A673 (cell line): ENCODE measurements at regions not wholly inside any gene's neighbourhood (a gene's known extent, or its start where the extent isn't known, plus 50 kb on each side); places are given as distances from the start of the nearest gene placed in this dataset.

Experiments
- BruUV-seq: library from RNA; stranded (reverse); fragments of 400-500 nt; replicated peaks from 2 replicates; lab custom pipeline; 2021; lab: Mats Ljungman, UMichigan
- CTCF ChIA-PET: fragments of 300-600 bp; sonication (Branson Sonifier 250); formaldehyde crosslinking; loops from one replicate; lab custom pipeline; 2022; ENCODE audit warnings: antibody characterized with exemption; lab: Charles Lee
- POLR2A ChIA-PET: fragments of 300-600 bp; sonication (Branson Sonifier 250); formaldehyde crosslinking; loops from one replicate; lab custom pipeline; 2022; ENCODE audit warnings: antibody characterized with exemption; ENCODE audit not compliant: low non-redundant PET; lab: Charles Lee
- DNase-seq: peaks from one replicate; pipeline ENCODE4 v3.0.0-alpha.2; 2015; ENCODE audit warnings: low spot score
- H3K27ac ChIP-seq: fragments of 200-600 bp; sonication (generic); 2 replicates; pipeline ENCODE4 v1.5.1; 2016; ENCODE audit warnings: mixed run types, low read depth, mild to moderate bottlenecking, mixed read lengths, antibody characterized with exemption, low read length; ENCODE audit not compliant: poor library complexity, severe bottlenecking
- H3K27me3 ChIP-seq: fragments of 200-600 bp; sonication (generic); replicated peaks from 2 replicates; pipeline ENCODE4 v1.6.1; 2017; ENCODE audit warnings: mixed run types, low read depth, mild to moderate bottlenecking, mixed read lengths, antibody characterized with exemption, low read length; ENCODE audit not compliant: insufficient read depth, poor library complexity
- H3K36me3 ChIP-seq: fragments of 200-600 bp; sonication (generic); 2 replicates; pipeline ENCODE4 v1.6.1; 2016; ENCODE audit warnings: mixed run types, mild to moderate bottlenecking, mixed read lengths, antibody characterized with exemption, low read length; ENCODE audit not compliant: insufficient read depth, poor library complexity, severe bottlenecking
- H3K4me1 ChIP-seq: fragments of 200-600 bp; sonication (generic); 2 replicates; pipeline ENCODE4 v1.6.1; 2017; ENCODE audit warnings: mixed run types, mild to moderate bottlenecking, mixed read lengths, antibody characterized with exemption, low read length; ENCODE audit not compliant: insufficient read depth, poor library complexity, severe bottlenecking
- H3K4me3 ChIP-seq: fragments of 200-600 bp; sonication (generic); 2 replicates; pipeline ENCODE4 v1.5.1; 2016; ENCODE audit warnings: low read depth, mixed run types, mild to moderate bottlenecking, mixed read lengths, low read length; ENCODE audit not compliant: poor library complexity, severe bottlenecking
- H3K9me3 ChIP-seq: fragments of 200-600 bp; sonication (generic); 2 replicates; pipeline ENCODE4 v1.6.1; 2016; ENCODE audit warnings: mixed run types, low read depth, mild to moderate bottlenecking, mixed read lengths, antibody characterized with exemption, low read length; ENCODE audit not compliant: poor library complexity, severe bottlenecking
- EZH2 ChIP-seq: fragments of 200-600 bp; sonication (generic); IDR thresholded peaks from 2 replicates; pipeline ENCODE4 v1.6.1; 2017; ENCODE audit warnings: borderline replicate concordance, low read depth, mild to moderate bottlenecking, mixed read lengths, antibody characterized with exemption, low read length; ENCODE audit not compliant: poor library complexity, severe bottlenecking
- intact Hi-C: fragments of 100-400 bp; cut with micrococcal nuclease; formaldehyde crosslinking; loops from one replicate; pipeline ENCODE4 v1.10.0; 2022; ENCODE audit not compliant: unreplicated experiment
- TF ChIP-seq, protein P1 (sequence below): fragments of 300-800, 200-600 bp; sonication (generic); conservative IDR thresholded peaks from 2 replicates; pipeline ENCODE4 v1.5.1; 2017; ENCODE audit warnings: low read depth, mild to moderate bottlenecking, antibody characterized with exemption, low read length, moderate library complexity, mixed read lengths

DNA sequence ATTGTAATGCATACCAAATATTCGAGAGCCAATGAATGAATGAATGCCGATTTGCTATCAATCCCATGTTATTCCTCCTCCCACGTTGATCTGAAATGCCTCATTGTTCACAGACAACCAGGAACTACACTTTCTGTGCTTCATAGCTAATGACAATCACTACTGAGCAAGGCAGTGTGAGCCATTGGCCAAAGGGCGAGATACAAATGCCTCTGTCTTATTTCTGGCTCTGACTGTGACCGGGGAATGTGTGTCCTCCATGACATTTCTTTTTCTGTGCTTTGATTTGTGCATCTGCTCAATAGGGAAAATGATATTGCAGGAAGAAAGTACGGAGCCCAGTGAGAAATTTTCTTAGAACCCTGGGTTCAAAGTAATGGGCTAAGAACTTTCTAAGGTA is 217.1 kb downstream of the CXCL12 start:
- no peaks in the 10 kb centered on the region for H3K4me1 ChIP-seq
- H3K36me3 ChIP-seq: no peaks in the 10 kb centered on the region
- no peaks in the 10 kb centered on the region for H3K27me3 ChIP-seq
- no TSS peak for BruUV-seq
- no peak overlapping the region for H3K27ac ChIP-seq
- peaks cover 7% of the 10 kb centered on the region for H3K9me3 ChIP-seq
- H3K4me3 ChIP-seq: no peak overlapping the region
- ChIA-PET POLR2A (no interaction called here), CTCF (no interaction called here)
- DNase-seq: no peak
- intact Hi-C loops: no loop called here
- TF ChIP-seq, protein P1, sequence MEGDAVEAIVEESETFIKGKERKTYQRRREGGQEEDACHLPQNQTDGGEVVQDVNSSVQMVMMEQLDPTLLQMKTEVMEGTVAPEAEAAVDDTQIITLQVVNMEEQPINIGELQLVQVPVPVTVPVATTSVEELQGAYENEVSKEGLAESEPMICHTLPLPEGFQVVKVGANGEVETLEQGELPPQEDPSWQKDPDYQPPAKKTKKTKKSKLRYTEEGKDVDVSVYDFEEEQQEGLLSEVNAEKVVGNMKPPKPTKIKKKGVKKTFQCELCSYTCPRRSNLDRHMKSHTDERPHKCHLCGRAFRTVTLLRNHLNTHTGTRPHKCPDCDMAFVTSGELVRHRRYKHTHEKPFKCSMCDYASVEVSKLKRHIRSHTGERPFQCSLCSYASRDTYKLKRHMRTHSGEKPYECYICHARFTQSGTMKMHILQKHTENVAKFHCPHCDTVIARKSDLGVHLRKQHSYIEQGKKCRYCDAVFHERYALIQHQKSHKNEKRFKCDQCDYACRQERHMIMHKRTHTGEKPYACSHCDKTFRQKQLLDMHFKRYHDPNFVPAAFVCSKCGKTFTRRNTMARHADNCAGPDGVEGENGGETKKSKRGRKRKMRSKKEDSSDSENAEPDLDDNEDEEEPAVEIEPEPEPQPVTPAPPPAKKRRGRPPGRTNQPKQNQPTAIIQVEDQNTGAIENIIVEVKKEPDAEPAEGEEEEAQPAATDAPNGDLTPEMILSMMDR: no peak
- TF ChIP-seq EZH2: no peak

DNA sequence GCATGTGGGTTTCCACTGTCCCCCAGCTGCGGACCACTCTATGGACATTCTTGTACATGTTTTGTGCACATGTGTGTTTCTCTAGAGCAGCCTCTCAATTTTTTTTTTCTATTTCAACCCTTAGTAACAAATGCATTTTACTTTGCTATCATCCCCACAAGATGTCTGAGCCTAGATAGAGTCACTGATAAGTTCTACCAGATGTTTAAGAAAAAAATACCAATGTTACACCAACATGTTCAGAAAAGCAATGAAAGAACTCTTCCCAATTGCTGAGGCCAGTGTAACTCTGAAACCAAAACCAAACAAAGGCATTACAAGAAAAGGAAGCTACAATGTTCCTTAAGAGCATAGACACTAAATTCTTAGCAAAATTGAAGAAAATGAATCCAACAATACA is 218.5 kb downstream of the CXCL12 start:
- ChIA-PET POLR2A (no interaction called here), CTCF (no interaction called here)
- no peaks in the 10 kb centered on the region for H3K27me3 ChIP-seq
- no peak overlapping the region for H3K27ac ChIP-seq
- DNase-seq: no peak
- BruUV-seq: no TSS peak
- no peaks in the 10 kb centered on the region for H3K36me3 ChIP-seq
- H3K9me3 ChIP-seq: peaks cover 7% of the 10 kb centered on the region
- TF ChIP-seq, protein P1: no peak
- intact Hi-C loops: no loop called here
- H3K4me1 ChIP-seq: no peaks in the 10 kb centered on the region
- H3K4me3 ChIP-seq: no peak overlapping the region

DNA sequence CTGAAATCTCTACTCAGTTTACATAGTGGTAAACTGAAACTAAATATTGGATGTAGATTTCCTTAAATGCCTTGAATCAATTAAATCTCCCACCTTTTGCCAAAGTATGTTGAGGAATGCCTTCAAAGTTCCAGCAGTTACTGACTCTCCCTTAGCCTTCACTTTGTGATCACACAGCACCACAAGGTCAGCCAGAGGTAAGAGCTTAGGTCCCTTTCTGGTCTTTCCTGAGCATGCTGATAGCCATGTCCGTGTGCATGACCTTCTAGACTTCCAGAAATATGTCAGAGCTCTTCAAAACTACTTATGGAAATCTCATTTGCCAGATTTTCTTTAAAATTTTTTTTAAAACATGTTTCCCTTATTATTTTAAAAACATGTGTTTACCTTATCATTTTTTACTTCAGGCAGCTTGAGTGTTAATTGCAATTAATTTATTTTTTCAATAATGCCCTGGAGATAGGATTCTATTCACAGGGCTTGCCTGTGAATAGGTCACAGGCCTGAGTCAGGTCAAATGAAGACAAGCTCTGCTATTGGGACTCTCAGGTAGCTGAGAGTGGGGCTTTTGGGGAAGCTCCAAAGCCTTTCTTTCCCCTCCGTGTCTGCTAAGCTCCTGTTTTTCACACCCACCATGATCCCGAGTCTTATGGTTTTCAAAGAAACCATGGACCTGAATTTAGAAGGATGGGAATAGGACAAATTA is 220.5 kb downstream of the CXCL12 start:
- POLR2A ChIA-PET: no interaction called here

More for the DNA sequence above, 220.5 kb downstream of the CXCL12 start:
- no peak for TF ChIP-seq EZH2
- TF ChIP-seq, protein P1: no peak
- Histone ChIP-seq H3K4me3 (no peak overlapping the region), H3K36me3 (no peaks in the 10 kb centered on the region), H3K27ac (no peak overlapping the region), H3K27me3 (no peaks in the 10 kb centered on the region), H3K9me3 (peaks cover 7% of the 10 kb centered on the region), H3K4me1 (no peaks in the 10 kb centered on the region)
- CTCF ChIA-PET: no interaction called here
- no TSS peak for BruUV-seq
- no peak for DNase-seq
- intact Hi-C loops: no loop called here
